K562 (cell line): ENCODE measurements at regions not wholly inside any gene's neighbourhood (a gene's known extent, or its start where the extent isn't known, plus 50 kb on each side); places are given as distances from the start of the nearest gene placed in this dataset.
A peak's percentile ranks its signal among the peaks of the same experiment; 100 is the strongest.

ENCODE experiments used
- ARHGAP35 ChIP-seq: fragments of 450-650 bp; IDR thresholded peaks from 2 replicates; pipeline ENCODE4 v1.6.1; 2018; ENCODE audit not compliant: partially characterized antibody
- BACH1 ChIP-seq: fragments of 200-800 bp; sonication (Bioruptor generic); IDR thresholded peaks from 2 replicates; pipeline ENCODE4 v1.6.1; 2016; ENCODE audit warnings: missing genetic modification characterization, missing compliant biosample characterization
- CBFA2T3 ChIP-seq: fragments of 450-650 bp; IDR thresholded peaks from 2 replicates; pipeline ENCODE4 v1.6.1; 2017
- CBX8 ChIP-seq: fragments of 200-600 bp; sonication (generic); IDR thresholded peaks from 2 replicates; pipeline ENCODE4 v1.6.1; 2012; ENCODE audit warnings: borderline replicate concordance, mixed run types, low read depth, mild to moderate bottlenecking, moderate library complexity, mixed read lengths, low read length, control low read depth, inconsistent platforms; ENCODE audit not compliant: poor library complexity, severe bottlenecking; ENCODE audit errors: extremely low read depth
- DACH1 ChIP-seq: fragments of 450-650 bp; IDR thresholded peaks from 2 replicates; pipeline ENCODE4 v1.6.1; 2018; ENCODE audit not compliant: partially characterized antibody
- ETV6 ChIP-seq, 3 experiments: fragments of 150-350 bp in 1 of 3; sonication (generic) in 1 of 3; formaldehyde crosslinking in 1 of 3; IDR thresholded peaks; 2 replicates each; pipeline versions ENCODE4 v1.6.1 to v1.8.0; 2014 to 2022; ENCODE audit warnings: borderline replicate concordance in 2 of 3, low read depth in 2 of 3, antibody characterized with exemption in 1 of 3, low read length in 1 of 3, mild to moderate bottlenecking in 1 of 3, missing genetic modification reagents in 1 of 3
- LCOR ChIP-seq: sonication (generic); formaldehyde crosslinking; IDR thresholded peaks from 2 replicates; pipeline ENCODE4 v1.8.0; 2022; ENCODE audit warnings: mild to moderate bottlenecking, missing genetic modification reagents
- NBN ChIP-seq: fragments of 450-650 bp; IDR thresholded peaks from 2 replicates; pipeline ENCODE4 v1.6.1; 2016; ENCODE audit warnings: low read depth, mild to moderate bottlenecking
- NR2C2 ChIP-seq, 2 experiments: fragments of 200-800 bp in 1 of 2; sonication (Bioruptor generic) in 1 of 2; sonication (generic) in 1 of 2; formaldehyde crosslinking in 1 of 2; IDR thresholded peaks; 2 replicates each; pipeline versions ENCODE4 v1.6.1 to v1.8.0; 2016 to 2022; ENCODE audit warnings: mild to moderate bottlenecking in 1 of 2, missing compliant biosample characterization in 1 of 2, missing genetic modification characterization in 1 of 2, missing genetic modification reagents in 1 of 2
- PHF21A ChIP-seq: fragments of 450-650 bp; IDR thresholded peaks from 2 replicates; pipeline ENCODE4 v1.6.1; 2017; ENCODE audit warnings: low read depth, borderline replicate concordance
- PHF8 ChIP-seq: fragments of 200-600 bp; sonication (generic); IDR thresholded peaks from 2 replicates; pipeline ENCODE4 v1.6.1; 2012; ENCODE audit warnings: mixed run types, mild to moderate bottlenecking, inconsistent platforms, low read length, moderate library complexity, borderline replicate concordance
- RBM17 ChIP-seq: fragments of 200-400 bp; formaldehyde crosslinking; IDR thresholded peaks from 2 replicates; pipeline ENCODE4 v1.6.1; 2017; ENCODE audit warnings: low read depth, mild to moderate bottlenecking, low read length, borderline replicate concordance
- SIN3B ChIP-seq: fragments of 450-650 bp; IDR thresholded peaks from 2 replicates; pipeline ENCODE4 v1.6.1; 2017; ENCODE audit warnings: low read depth, mild to moderate bottlenecking, moderate library complexity
- SMAD3 ChIP-seq: fragments of 450-650 bp; formaldehyde crosslinking; conservative IDR thresholded peaks from 2 replicates; pipeline ENCODE4 v1.4.0; 2020; ENCODE audit warnings: mild to moderate bottlenecking
- SMC3 ChIP-seq: conservative IDR thresholded peaks from 2 replicates; pipeline ENCODE4 v1.6.1; 2011; ENCODE audit warnings: low read depth, low read length, improper control_type of control experiment; ENCODE audit not compliant: insufficient read depth
- ZC3H11A ChIP-seq: IDR thresholded peaks from 2 replicates; pipeline ENCODE4 v1.6.1; 2012; ENCODE audit warnings: low read depth, low read length, improper control_type of control experiment
- ZNF354B ChIP-seq: fragments of 250-450 bp; sonication (Bioruptor Pico); IDR thresholded peaks from 2 replicates; pipeline ENCODE4 v1.4.0; 2020
- TF ChIP-seq, protein P1 (sequence below): fragments of 200-800 bp; sonication (Bioruptor generic); IDR thresholded peaks from 2 replicates; pipeline ENCODE4 v1.6.1; 2017; ENCODE audit warnings: missing genetic modification characterization, missing compliant biosample characterization

DNA sequence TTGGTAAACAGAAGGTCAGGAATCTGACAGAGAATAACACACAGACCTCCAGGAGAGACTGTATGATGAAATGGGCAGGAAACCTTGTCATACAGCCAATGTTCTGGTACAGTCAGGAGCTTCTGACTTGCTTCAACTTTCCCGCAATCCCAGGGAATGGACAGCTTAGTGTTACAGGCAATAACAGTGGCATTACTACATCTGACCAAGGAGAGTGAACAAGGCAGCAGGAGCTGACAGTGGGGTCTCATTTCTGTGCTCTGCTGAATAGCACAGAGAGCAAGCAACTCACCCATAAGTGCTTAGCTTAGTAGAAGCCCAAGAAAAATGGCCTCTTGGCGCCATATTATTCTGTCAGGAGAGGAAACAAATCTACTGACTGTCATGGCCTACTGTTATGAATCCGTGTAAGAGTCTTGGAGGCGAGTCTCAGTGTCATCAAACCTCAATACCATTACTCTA lies 186.2 kb upstream of the MTPN start (continued):
- TF ChIP-seq ZNF354B (no peak), LCOR (CRISPR knock-in tag) (no peak), ARHGAP35 (no peak), PHF8 (no peak), CBX8 (no peak), CBFA2T3 (no peak), BACH1 (tag) (peak; percentile 57; the same call in 1 of the 2 replicates), DACH1 (no peak), RBM17 (no peak), SMC3 (no peak), ZC3H11A (no peak), NBN (no peak), NR2C2 (CRISPR knock-in tag; IDR thresholded peaks at IDR 0.05) (no peak), NR2C2 (tag; IDR thresholded peaks at IDR 0.05) (0 out of 2 replicates have a peak, but pooled peaks have one; percentile 26), SMAD3 (CRISPR knock-in tag) (0 out of 2 replicates have a peak, but pooled peaks have one; percentile 12), ETV6 (IDR thresholded peaks at IDR 0.05; ENCODE audit: borderline replicate concordance in 1 of 2, low read depth in 2 of 2, low read length in 1 of 2) (no peak), ETV6 (CRISPR knock-in tag; IDR thresholded peaks at IDR 0.05; ENCODE audit: borderline replicate concordance) (no peak), SIN3B (no peak), PHF21A (no peak)
- TF ChIP-seq, protein P1, sequence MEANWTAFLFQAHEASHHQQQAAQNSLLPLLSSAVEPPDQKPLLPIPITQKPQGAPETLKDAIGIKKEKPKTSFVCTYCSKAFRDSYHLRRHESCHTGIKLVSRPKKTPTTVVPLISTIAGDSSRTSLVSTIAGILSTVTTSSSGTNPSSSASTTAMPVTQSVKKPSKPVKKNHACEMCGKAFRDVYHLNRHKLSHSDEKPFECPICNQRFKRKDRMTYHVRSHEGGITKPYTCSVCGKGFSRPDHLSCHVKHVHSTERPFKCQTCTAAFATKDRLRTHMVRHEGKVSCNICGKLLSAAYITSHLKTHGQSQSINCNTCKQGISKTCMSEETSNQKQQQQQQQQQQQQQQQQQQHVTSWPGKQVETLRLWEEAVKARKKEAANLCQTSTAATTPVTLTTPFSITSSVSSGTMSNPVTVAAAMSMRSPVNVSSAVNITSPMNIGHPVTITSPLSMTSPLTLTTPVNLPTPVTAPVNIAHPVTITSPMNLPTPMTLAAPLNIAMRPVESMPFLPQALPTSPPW (CRISPR knock-in tag): no peak
